Psoas muscle (tissue), 7 donors: ENCODE measurements at regions not wholly inside any gene's neighbourhood (a gene's known extent, or its start where the extent isn't known, plus 50 kb on each side); places are given as distances from the start of the nearest gene placed in this dataset.
"Not testable (repeated sequence)": the region's sequence is repeated elsewhere in the genome, so short reads cannot be mapped to it uniquely, and the experiment has no call there.

Experiments used
- ATAC-seq, 4 donors: fragments of 200-7000 bp; cut with Tn5 transposase; one replicate each; pipeline ENCODE4 v1.9.1; 2020; ENCODE audit warnings: moderate library complexity in 3 of 4, mild to moderate bottlenecking in 2 of 4
- DNase-seq, 2 donors: peaks; one replicate each; pipeline ENCODE4 v3.0.0-alpha.2; 2020
- H3K27ac ChIP-seq: fragments of 200-600 bp; one replicate; pipeline ENCODE4 v1.8.0; 2022
- H3K27me3 ChIP-seq, 3 donors: fragments of 200-600 bp in 1 of 3; one replicate each; pipeline versions ENCODE4 v1.6.1 to v1.8.0; 2013 to 2022; ENCODE audit warnings: low read length in 2 of 3, mild to moderate bottlenecking in 2 of 3, moderate library complexity in 1 of 3; ENCODE audit not compliant: insufficient read depth in 3 of 3
- H3K36me3 ChIP-seq, 2 donors: fragments of 200-600 bp in 1 of 2; one replicate each; pipeline versions ENCODE4 v1.6.1 to v1.8.0; 2013 to 2022; ENCODE audit warnings: low read depth in 1 of 2, mild to moderate bottlenecking in 1 of 2, moderate library complexity in 1 of 2; ENCODE audit not compliant: insufficient read depth in 1 of 2
- H3K4me1 ChIP-seq: fragments of 200-600 bp; one replicate; pipeline ENCODE4 v1.8.0; 2022
- H3K4me3 ChIP-seq: fragments of 200-600 bp; one replicate; pipeline ENCODE4 v1.8.0; 2022; ENCODE audit warnings: mild to moderate bottlenecking
- H3K9me3 ChIP-seq: fragments of 200-600 bp; one replicate; pipeline ENCODE4 v1.8.0; 2022
- WGBS, 3 donors: extraction: QIAGEN DNeasy Blood & Tissue Kit; methylation state at CpG; one replicate each; pipeline versions ENCODE4 v1.1.6 to v1.1.7; 2013; 5-methylcytosine and 5-hydroxymethylcytosine counted together
- intact Hi-C, 2 donors: fragments of 100-400 bp; cut with DNase I; formaldehyde crosslinking; loops; one replicate each; pipeline versions ENCODE4 v1.11.0 to v1.14.2; 2022
- TF ChIP-seq, protein P1 (sequence below): fragments of 200-600 bp; IDR thresholded peaks from one replicate; pipeline ENCODE4 v1.8.0; 2022; ENCODE audit warnings: antibody characterized with exemption
- donor health status: healthy with polysubstance abuse.
- donor health status: DM: no; HTN: no; CAD: no; lungs with moderate emphysema.
- donor health status: Bipolar disorder and iron deficiency.
- donor health status: healthy.
- donor health status: DM: yes; HTN: yes; CAD: no.
- donor health status: DM: no; HTN: no; CAD: no.
- donor health status: DM: yes; HTN: yes; CAD: no.

DNA sequence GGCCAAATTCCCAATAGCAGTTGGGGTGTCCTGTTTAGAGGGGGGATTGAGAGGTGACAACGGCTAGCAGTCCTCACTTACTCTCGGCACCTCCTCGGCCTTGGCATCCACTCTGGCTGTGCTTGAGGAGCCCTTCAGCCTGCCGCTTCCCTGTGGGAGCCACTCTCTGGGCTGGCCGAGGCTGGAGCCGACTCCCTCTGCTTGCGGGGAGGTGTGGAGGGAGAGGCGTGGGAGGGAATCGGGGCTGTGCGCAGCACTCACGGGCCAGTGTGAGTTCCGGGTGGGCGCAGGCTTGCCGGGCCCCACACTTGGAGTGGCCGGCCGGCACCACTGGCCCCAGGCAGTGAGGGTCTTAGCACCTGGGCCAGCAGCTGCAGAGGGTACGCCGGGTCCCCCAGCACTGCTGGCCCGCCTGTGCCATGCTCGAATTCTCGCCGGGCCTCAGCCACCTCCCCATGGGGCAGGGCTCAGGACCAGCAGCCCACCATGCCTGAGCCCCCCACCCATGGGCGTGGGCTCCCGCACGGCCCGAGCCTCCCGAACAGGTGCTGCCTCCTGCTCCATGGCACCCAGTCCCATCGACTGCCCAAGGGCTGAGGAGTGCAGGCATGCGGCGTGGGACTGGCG is 705.9 kb upstream of the ZNF804A start:
- no peak overlapping the region for H3K4me3 ChIP-seq
- ATAC-seq (no peak), DNase-seq (peak in 1 of 2 donors; percentile 36)
- H3K4me1 ChIP-seq = no peaks in the 10 kb centered on the region
- WGBS, 3 donors = 93 to 97% (median 95%) methylated on average over 29 to 31 of the region's 31 CpGs
- H3K9me3 ChIP-seq = no peaks in the 10 kb centered on the region
- no peaks in the 10 kb centered on the region for H3K27me3 ChIP-seq
- TF ChIP-seq, protein P1, sequence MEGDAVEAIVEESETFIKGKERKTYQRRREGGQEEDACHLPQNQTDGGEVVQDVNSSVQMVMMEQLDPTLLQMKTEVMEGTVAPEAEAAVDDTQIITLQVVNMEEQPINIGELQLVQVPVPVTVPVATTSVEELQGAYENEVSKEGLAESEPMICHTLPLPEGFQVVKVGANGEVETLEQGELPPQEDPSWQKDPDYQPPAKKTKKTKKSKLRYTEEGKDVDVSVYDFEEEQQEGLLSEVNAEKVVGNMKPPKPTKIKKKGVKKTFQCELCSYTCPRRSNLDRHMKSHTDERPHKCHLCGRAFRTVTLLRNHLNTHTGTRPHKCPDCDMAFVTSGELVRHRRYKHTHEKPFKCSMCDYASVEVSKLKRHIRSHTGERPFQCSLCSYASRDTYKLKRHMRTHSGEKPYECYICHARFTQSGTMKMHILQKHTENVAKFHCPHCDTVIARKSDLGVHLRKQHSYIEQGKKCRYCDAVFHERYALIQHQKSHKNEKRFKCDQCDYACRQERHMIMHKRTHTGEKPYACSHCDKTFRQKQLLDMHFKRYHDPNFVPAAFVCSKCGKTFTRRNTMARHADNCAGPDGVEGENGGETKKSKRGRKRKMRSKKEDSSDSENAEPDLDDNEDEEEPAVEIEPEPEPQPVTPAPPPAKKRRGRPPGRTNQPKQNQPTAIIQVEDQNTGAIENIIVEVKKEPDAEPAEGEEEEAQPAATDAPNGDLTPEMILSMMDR = no peak
- no peak overlapping the region for H3K27ac ChIP-seq
- H3K36me3 ChIP-seq = no peaks in the 10 kb centered on the region
- intact Hi-C loops = no loop called here

DNA sequence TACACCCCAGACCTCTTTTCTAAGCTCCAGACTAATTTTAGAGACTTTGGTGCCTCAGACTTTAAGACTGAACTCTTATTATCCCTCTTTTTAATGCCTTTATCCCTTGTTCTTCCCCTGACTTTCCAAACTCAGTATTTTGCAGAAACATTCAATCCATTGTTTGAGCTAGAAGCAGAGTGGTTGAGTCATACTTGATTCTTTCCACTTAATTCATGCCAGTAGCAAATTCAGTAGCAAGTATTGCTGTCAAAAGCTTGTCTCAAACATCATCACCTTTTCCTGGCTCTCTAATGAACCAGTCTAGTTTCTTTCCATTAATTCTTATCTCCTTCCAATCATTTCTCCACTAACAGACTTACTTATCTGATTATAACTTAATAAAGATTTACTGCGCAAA is 699.7 kb upstream of the ZNF804A start:
- ATAC-seq (no peak), DNase-seq (no peak)
- Histone ChIP-seq H3K4me3 (no peak overlapping the region), H3K27ac (no peak overlapping the region), H3K4me1 (no peaks in the 10 kb centered on the region), H3K27me3 (no peaks in the 10 kb centered on the region), H3K36me3 (no peaks in the 10 kb centered on the region), H3K9me3 (no peaks in the 10 kb centered on the region)
- intact Hi-C loops = no loop called here
- TF ChIP-seq, protein P1 = no peak
- 95 to 100% (median 100%) methylated on average over 1 of the region's 1 CpG for WGBS, 3 donors

DNA sequence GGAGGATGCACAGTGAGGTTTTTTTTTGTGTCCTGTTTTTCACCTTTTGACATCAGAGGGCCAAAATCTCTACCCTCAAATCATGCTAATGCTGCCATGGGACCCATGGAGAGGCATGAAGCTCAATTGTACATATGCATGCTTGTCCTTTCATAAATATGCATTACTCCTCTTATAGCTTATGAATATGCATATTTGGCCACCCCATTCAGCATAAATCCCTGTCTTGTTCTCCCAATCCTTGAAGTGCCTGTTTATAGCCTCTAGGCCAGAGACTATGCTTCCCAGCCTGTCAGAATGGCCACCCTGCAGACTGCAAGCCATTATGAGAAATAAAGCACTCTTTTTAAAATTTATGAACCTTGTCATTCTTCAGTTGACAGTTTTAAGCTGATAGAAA is 696.4 kb upstream of the ZNF804A start:
- no peak for ATAC-seq
- TF ChIP-seq, protein P1 = no peak
- no peaks in the 10 kb centered on the region for H3K27me3 ChIP-seq

DNA sequence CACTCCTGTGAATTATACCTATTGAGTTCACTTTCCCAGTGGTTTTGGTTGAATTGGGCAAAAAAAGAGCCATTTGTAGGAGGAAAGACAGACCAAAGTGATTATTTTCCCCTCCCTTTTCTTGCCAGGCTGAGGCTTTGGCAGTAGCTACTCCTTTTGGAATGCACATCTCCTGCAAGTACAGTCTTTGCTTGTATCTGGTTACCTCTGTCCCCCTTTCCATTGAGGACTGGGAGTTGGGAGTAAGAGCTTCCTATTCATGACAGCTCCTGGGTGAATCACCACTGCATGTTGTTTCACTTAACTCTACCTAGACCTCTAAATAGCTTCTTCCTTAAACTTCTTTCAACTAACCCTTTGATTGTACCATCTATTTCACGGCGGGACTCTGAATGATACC is 695.3 kb upstream of the ZNF804A start:
- TF ChIP-seq, protein P1 = no peak
- no peaks in the 10 kb centered on the region for H3K4me1 ChIP-seq

More for the DNA sequence above, 696.4 kb upstream of the ZNF804A start:
- no peaks in the 10 kb centered on the region for H3K36me3 ChIP-seq
- no peaks in the 10 kb centered on the region for H3K9me3 ChIP-seq
- H3K4me1 ChIP-seq = no peaks in the 10 kb centered on the region
- no peak for DNase-seq
- no peak overlapping the region for H3K27ac ChIP-seq
- H3K4me3 ChIP-seq = no peak overlapping the region
- intact Hi-C loops = no loop called here

DNA sequence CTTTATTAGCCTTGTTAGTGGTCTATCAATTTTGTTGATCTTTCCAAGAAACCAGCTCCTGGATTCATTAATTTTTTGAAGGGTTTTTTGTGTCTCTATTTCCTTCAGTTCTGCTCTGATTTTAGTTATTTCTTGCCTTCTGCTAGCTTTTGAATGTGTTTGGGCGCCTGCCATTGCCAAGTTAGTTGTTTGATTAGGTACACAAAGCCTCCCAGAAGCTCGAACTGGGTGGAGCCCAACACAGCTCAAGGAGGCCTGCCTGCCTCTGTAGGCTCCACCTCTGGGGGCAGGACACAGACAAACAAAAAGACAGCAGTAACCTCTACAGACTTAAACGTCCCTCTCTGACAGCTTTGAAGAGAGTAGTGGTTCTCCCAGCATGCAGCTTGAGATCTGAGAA is 682.3 kb upstream of the ZNF804A start:
- H3K27ac ChIP-seq, intact Hi-C loops, DNase-seq, ATAC-seq, H3K4me1 ChIP-seq, H3K36me3 ChIP-seq, H3K9me3 ChIP-seq, H3K27me3 ChIP-seq, H3K4me3 ChIP-seq: not testable (repeated sequence)
- 62 to 75% (median 70%) methylated on average over 3 of the region's 3 CpGs for WGBS, 3 donors

More for the DNA sequence above, 695.3 kb upstream of the ZNF804A start:
- WGBS, 3 donors = 91 to 95% (median 94%) methylated on average over 2 of the region's 2 CpGs
- no peak for DNase-seq
- H3K27ac ChIP-seq = no peak overlapping the region
- H3K9me3 ChIP-seq = no peaks in the 10 kb centered on the region
- H3K27me3 ChIP-seq = no peaks in the 10 kb centered on the region
- no peak for ATAC-seq
- intact Hi-C loops = no loop called here
- H3K4me3 ChIP-seq = no peak overlapping the region
- no peaks in the 10 kb centered on the region for H3K36me3 ChIP-seq
